IMR-90 (cell line): ENCODE measurements at regions not wholly inside any gene's neighbourhood (a gene's known extent, or its start where the extent isn't known, plus 50 kb on each side); places are given as distances from the start of the nearest gene placed in this dataset.

Experiments used
- ATAC-seq: fragments of 200-7000 bp; cut with Tn5 transposase; 2 replicates; pipeline ENCODE4 v1.9.1; 2020; ENCODE audit warnings: low read depth, mild to moderate bottlenecking, moderate library complexity
- BruUV-seq: library from RNA; stranded (reverse); fragments of 400-500 nt; replicated peaks from 2 replicates; lab custom pipeline; 2021; lab: Mats Ljungman, UMichigan
- CTCF ChIA-PET: fragments of 300-600 bp; formaldehyde crosslinking; extraction: SDS; loops from one replicate; lab custom pipeline; 2021; ENCODE audit warnings: antibody characterized with exemption; lab: Yijun Ruan, JAX
- POLR2A ChIA-PET: fragments of 300-600 bp; sonication (Branson Sonifier 250); formaldehyde crosslinking; loops from one replicate; lab custom pipeline; 2022; ENCODE audit warnings: antibody characterized with exemption; ENCODE audit not compliant: unreplicated experiment; lab: Charles Lee
- DNase-seq: peaks from one replicate; pipeline ENCODE4 v3.0.0; 2013
- H2AFZ ChIP-seq: replicated peaks from 2 replicates; pipeline ENCODE3; 2013; ENCODE audit warnings: low read length, mild to moderate bottlenecking; ENCODE audit not compliant: poor library complexity
- H2AK5ac ChIP-seq: 2 replicates; pipeline ENCODE4 v1.6.1; 2013; ENCODE audit warnings: low read depth, low read length, inconsistent platforms
- H2AK9ac ChIP-seq: replicated peaks from 2 replicates; pipeline ENCODE3; 2013; ENCODE audit warnings: mild to moderate bottlenecking, low read depth, low read length, moderate library complexity; ENCODE audit not compliant: poor library complexity
- H2BK120ac ChIP-seq: 2 replicates; pipeline ENCODE4 v1.6.1; 2013; ENCODE audit warnings: low read depth, low read length, inconsistent platforms
- H2BK15ac ChIP-seq: 3 replicates; pipeline ENCODE4 v1.6.1; 2013; ENCODE audit warnings: low read depth, low read length, inconsistent platforms
- H2BK20ac ChIP-seq: 2 replicates; pipeline ENCODE4 v1.6.1; 2013; ENCODE audit warnings: low read depth, mild to moderate bottlenecking, inconsistent platforms, low read length, moderate library complexity
- H2BK5ac ChIP-seq: 2 replicates; pipeline ENCODE4 v1.6.1; 2013; ENCODE audit warnings: mild to moderate bottlenecking, low read depth, low read length, inconsistent platforms; ENCODE audit not compliant: poor library complexity, severe bottlenecking
- H3K14ac ChIP-seq: replicated peaks from 2 replicates; pipeline ENCODE4 v1.6.1; 2013; ENCODE audit warnings: low read depth, low read length, inconsistent platforms
- H3K18ac ChIP-seq: 2 replicates; pipeline ENCODE4 v1.6.1; 2013; ENCODE audit warnings: low read depth, low read length, control low read depth
- H3K23ac ChIP-seq: 2 replicates; pipeline ENCODE4 v1.6.1; 2013; ENCODE audit warnings: low read depth, low read length, inconsistent platforms
- H3K27ac ChIP-seq: 2 replicates; pipeline ENCODE4 v1.5.1; 2013; ENCODE audit warnings: mild to moderate bottlenecking, control low read depth, low read length; ENCODE audit not compliant: insufficient read depth
- H3K27me3 ChIP-seq: 2 replicates; pipeline ENCODE4 v1.6.1; 2013; ENCODE audit warnings: low read length; ENCODE audit not compliant: control insufficient read depth, insufficient read depth
- H3K36me3 ChIP-seq: 2 replicates; pipeline ENCODE4 v1.6.1; 2013; ENCODE audit warnings: low read length, mixed read lengths; ENCODE audit not compliant: control insufficient read depth, insufficient read depth
- H3K4ac ChIP-seq: 2 replicates; pipeline ENCODE4 v1.6.1; 2013; ENCODE audit warnings: low read depth, low read length, inconsistent platforms
- H3K4me1 ChIP-seq: 2 replicates; pipeline ENCODE4 v1.6.1; 2013; ENCODE audit warnings: low read length, mixed read lengths; ENCODE audit not compliant: control insufficient read depth, insufficient read depth
- H3K4me2 ChIP-seq: 2 replicates; pipeline ENCODE4 v1.6.1; 2013; ENCODE audit warnings: low read depth, mild to moderate bottlenecking, control low read depth, low read length, moderate library complexity
- H3K4me3 ChIP-seq: 2 replicates; pipeline ENCODE4 v1.5.1; 2013; ENCODE audit warnings: low read depth, mild to moderate bottlenecking, control low read depth, low read length, moderate library complexity; ENCODE audit not compliant: insufficient read depth
- H3K56ac ChIP-seq: 2 replicates; pipeline ENCODE4 v1.6.1; 2013; ENCODE audit warnings: low read length, inconsistent platforms; ENCODE audit not compliant: insufficient read depth; ENCODE audit errors: extremely low read depth
- H3K79me1 ChIP-seq, 2 experiments: 2 replicates each; pipeline ENCODE4 v1.6.1; 2013; ENCODE audit warnings: low read length in 2 of 2, inconsistent platforms in 1 of 2, low read depth in 1 of 2
- H3K9ac ChIP-seq: 2 replicates; pipeline ENCODE4 v1.6.1; 2013; ENCODE audit warnings: low read depth, low read length, control low read depth
- H3K9me1 ChIP-seq: 2 replicates; pipeline ENCODE4 v1.6.1; 2013; ENCODE audit warnings: low read length, inconsistent platforms; ENCODE audit not compliant: insufficient read depth
- H3K9me3 ChIP-seq: 2 replicates; pipeline ENCODE4 v1.6.1; 2013; ENCODE audit warnings: low read length; ENCODE audit not compliant: control insufficient read depth, insufficient read depth
- H4K20me1 ChIP-seq: 2 replicates; pipeline ENCODE4 v1.6.1; 2013; ENCODE audit warnings: low read length, inconsistent platforms; ENCODE audit not compliant: insufficient read depth
- H4K5ac ChIP-seq: 2 replicates; pipeline ENCODE4 v1.6.1; 2013; ENCODE audit warnings: mild to moderate bottlenecking, low read depth, low read length, control low read depth
- H4K8ac ChIP-seq, 2 experiments: 2 replicates each; pipeline ENCODE4 v1.6.1; 2013; ENCODE audit warnings: low read depth in 2 of 2, low read length in 2 of 2, control low read depth in 1 of 2, inconsistent platforms in 1 of 2
- H4K91ac ChIP-seq: 2 replicates; pipeline ENCODE4 v1.6.1; 2013; ENCODE audit warnings: low read depth, low read length, inconsistent platforms; ENCODE audit not compliant: insufficient read depth
- BHLHE40 ChIP-seq: fragments of 150-350 bp; IDR thresholded peaks from 2 replicates; pipeline ENCODE4 v1.6.1; 2016; ENCODE audit warnings: mild to moderate bottlenecking, low read depth, low read length
- dilution Hi-C: fragments of 300-500 bp; cut with HindIII; formaldehyde crosslinking; loops from one replicate; pipeline ENCODE4 v1.14.3; 2018; ENCODE audit warnings: low sequenced_read_pairs; ENCODE audit not compliant: unreplicated experiment
- in situ Hi-C: fragments of 300-500 bp; cut with MboI; formaldehyde crosslinking; loops from 3 replicates; pipeline ENCODE4 v1.14.3; 2019; ENCODE audit warnings: low sequenced_read_pairs, inconsistent platforms, mixed read lengths
- intact Hi-C: fragments of 100-400 bp; cut with micrococcal nuclease; formaldehyde crosslinking; loops from 2 replicates; pipeline ENCODE4 v1.10.0; 2022

- Histone ChIP-seq H3K79me1 (no peaks in the 10 kb centered on the region), H2BK5ac (no peak overlapping the region), H2AK9ac (no peak overlapping the region), H3K27me3 (no peaks in the 10 kb centered on the region), H3K36me3 (no peaks in the 10 kb centered on the region), H3K9ac (no peak overlapping the region), H4K5ac (no peak overlapping the region), H3K18ac (no peak overlapping the region), H3K4me1 (no peaks in the 10 kb centered on the region; the same call in 1 of the 2 replicates), H3K56ac (no peak overlapping the region), H4K8ac (no peak overlapping the region), H3K9me3 (no peaks in the 10 kb centered on the region), H4K20me1 (no peaks in the 10 kb centered on the region), H3K9me1 (no peaks in the 10 kb centered on the region), H3K4me3 (no peak overlapping the region), H2AFZ (no peak overlapping the region), H3K4ac (no peak overlapping the region), H2BK120ac (no peak overlapping the region), H4K91ac (no peak overlapping the region), H3K23ac (no peak overlapping the region), H2AK5ac (no peak overlapping the region), H3K27ac (no peak overlapping the region), H2BK15ac (no peak overlapping the region), H3K4me2 (no peak overlapping the region; the same call in 1 of the 2 replicates), H3K14ac (no peak overlapping the region), H2BK20ac (no peak overlapping the region)
- intact Hi-C loops, result loop anchor here (10.0 kb wide), 1 partner anchor 569 kb away; no protein-coding TSS in a partner anchor
- DNase-seq (peak; percentile 14), ATAC-seq (no peak)
- in situ Hi-C loops, result no loop called here
- dilution Hi-C loops, result no loop called here
- TF ChIP-seq BHLHE40, result no peak
- ChIA-PET CTCF (interaction anchor here (0.9 kb wide), 1 partner anchor 10 kb away, joined by 3 read pairs; no protein-coding TSS in a partner anchor), POLR2A (no interaction called here)
- BruUV-seq, result no TSS peak
Measured at GRCh38 chr14:30114051-30114450, 186.4 kb upstream of the PRKD1 start.
